K562 (cell line): ENCODE measurements at regions not wholly inside any gene's neighbourhood (a gene's known extent, or its start where the extent isn't known, plus 50 kb on each side); places are given as distances from the start of the nearest gene placed in this dataset.
A peak's percentile ranks its signal among the peaks of the same experiment; 100 is the strongest.

Experiments used
- ATAC-seq: fragments of 200-7000 bp; cut with Tn5 transposase; 3 replicates; pipeline ENCODE4 v1.9.1; 2020; ENCODE audit warnings: moderate library complexity
- BruUV-seq: library from RNA; stranded (reverse); fragments of 400-500 nt; replicated peaks from 2 replicates; lab custom pipeline; 2021; lab: Mats Ljungman, UMichigan
- CTCF ChIA-PET: fragments of 300-600 bp; formaldehyde crosslinking; extraction: SDS; loops from one replicate; lab custom pipeline; 2021; ENCODE audit warnings: low intra/inter-chr PET ratio; lab: Yijun Ruan, JAX
- POLR2A ChIA-PET: fragments of 300-600, 350-650 bp; sonication (Branson Sonifier 250); formaldehyde crosslinking; extraction: SDS; loops from one replicate; lab custom pipeline; 2021; ENCODE audit warnings: antibody characterized with exemption, inconsistent platforms; lab: Yijun Ruan, JAX
- DNase-seq, 4 experiments: peaks; one replicate each; pipeline versions ENCODE4 v3.0.0 to v3.0.0-alpha.2; 2011 to 2018; ENCODE audit warnings: low spot score in 3 of 4, mixed read lengths in 3 of 4; ENCODE audit errors: extremely low read depth in 1 of 4
- FAIRE-seq: peaks from 2 replicates; lab custom pipeline; 2011; peaks lifted over from hg19 to GRCh38; lab: Jason Lieb, UNC
- H2AFZ ChIP-seq: 2 replicates; pipeline ENCODE4 v1.6.0; 2011; ENCODE audit warnings: low read depth, low read length, control low read depth, inconsistent platforms
- H3K27ac ChIP-seq: fragments of 200-600 bp; 3 replicates; pipeline ENCODE4 v1.8.0; 2011; ENCODE audit warnings: low read depth, mild to moderate bottlenecking, control low read depth, inconsistent platforms, low read length, moderate library complexity, mixed read lengths; ENCODE audit errors: extremely low read depth
- H3K27me3 ChIP-seq, 2 experiments: fragments of 300-600 bp in 1 of 2; 2 replicates in 1 of 2; 3 replicates in 1 of 2; pipeline versions ENCODE4 v1.6.0 to v1.8.0; 2011; ENCODE audit warnings: inconsistent platforms in 2 of 2, low read length in 2 of 2, mild to moderate bottlenecking in 1 of 2, mixed read lengths in 1 of 2, moderate library complexity in 1 of 2; ENCODE audit not compliant: control insufficient read depth in 2 of 2, insufficient read depth in 2 of 2
- H3K36me3 ChIP-seq: fragments of 300-600 bp; 3 replicates; pipeline ENCODE4 v1.8.0; 2011; ENCODE audit warnings: mild to moderate bottlenecking, low read length, inconsistent platforms; ENCODE audit not compliant: control insufficient read depth, insufficient read depth
- H3K4me1 ChIP-seq, 2 experiments: fragments of 200-600 bp in 1 of 2; replicated peaks in 1 of 2; 2 replicates in 1 of 2; 3 replicates in 1 of 2; pipeline versions ENCODE4 v1.5.1 to v1.8.0; 2011; ENCODE audit warnings: inconsistent platforms in 2 of 2, low read length in 2 of 2, mild to moderate bottlenecking in 1 of 2, mixed read lengths in 1 of 2, moderate library complexity in 1 of 2; ENCODE audit not compliant: control insufficient read depth in 2 of 2, insufficient read depth in 2 of 2
- H3K4me2 ChIP-seq: 2 replicates; pipeline ENCODE4 v1.6.1; 2011; ENCODE audit warnings: low read length, control low read depth, inconsistent platforms, mixed read lengths; ENCODE audit not compliant: insufficient read depth
- H3K4me3 ChIP-seq: fragments of 200-600 bp; sonication (generic), shearing (Covaris generic); 2 replicates; pipeline ENCODE4 v1.5.1; 2016; ENCODE audit warnings: control low read depth, inconsistent platforms
- H3K79me2 ChIP-seq: fragments of 200-600 bp; 3 replicates; pipeline ENCODE4 v1.8.0; 2011; ENCODE audit warnings: low read length, inconsistent platforms; ENCODE audit not compliant: control insufficient read depth, insufficient read depth
- H3K9ac ChIP-seq, 2 experiments: 2 replicates each; pipeline versions ENCODE4 v1.6.0 to v1.6.1; 2011; ENCODE audit warnings: low read depth in 2 of 2, low read length in 2 of 2, control low read depth in 1 of 2, inconsistent platforms in 1 of 2, mild to moderate bottlenecking in 1 of 2, mixed read lengths in 1 of 2; ENCODE audit not compliant: insufficient read depth in 1 of 2
- H3K9me1 ChIP-seq: one replicate; pipeline ENCODE4 v1.6.0; 2011; ENCODE audit warnings: inconsistent platforms, mild to moderate bottlenecking, low read length, moderate library complexity; ENCODE audit not compliant: control insufficient read depth, insufficient read depth
- H3K9me3 ChIP-seq: replicated peaks from 2 replicates; pipeline ENCODE4 v1.5.1; 2011; ENCODE audit warnings: low read depth, low read length, inconsistent platforms; ENCODE audit not compliant: control insufficient read depth, insufficient read depth
- H4K20me1 ChIP-seq: replicated peaks from 2 replicates; pipeline ENCODE4 v1.6.1; 2011; ENCODE audit warnings: low read length, inconsistent platforms, mixed read lengths; ENCODE audit not compliant: control insufficient read depth, insufficient read depth
- C11orf30 ChIP-seq: fragments of 450-650 bp; IDR thresholded peaks from 2 replicates; pipeline ENCODE4 v1.6.1; 2016; ENCODE audit warnings: low read depth, mild to moderate bottlenecking
- GTF2B ChIP-seq: IDR thresholded peaks from 2 replicates; pipeline ENCODE4 v1.6.1; 2011; ENCODE audit not compliant: insufficient read length; ENCODE audit errors: extremely low read depth
- HDAC3 ChIP-seq: fragments of 450-650 bp; IDR thresholded peaks from 2 replicates; pipeline ENCODE4 v1.6.1; 2018; ENCODE audit warnings: borderline replicate concordance, mild to moderate bottlenecking, moderate library complexity; ENCODE audit not compliant: partially characterized antibody
- HMGN3 ChIP-seq: IDR thresholded peaks from 2 replicates; pipeline ENCODE4 v1.6.1; 2011; ENCODE audit warnings: borderline replicate concordance, low read depth, mild to moderate bottlenecking, mixed read lengths, low read length; ENCODE audit not compliant: insufficient read length; ENCODE audit errors: extremely low read depth
- KDM2B ChIP-seq: fragments of 250-450 bp; sonication (Bioruptor Pico); IDR thresholded peaks from 2 replicates; pipeline ENCODE4 v1.8.0; 2021; ENCODE audit warnings: mild to moderate bottlenecking, moderate library complexity
- MAFK ChIP-seq: IDR thresholded peaks from 2 replicates; pipeline ENCODE4 v1.6.1; 2011; ENCODE audit warnings: low read length, improper control_type of control experiment
- MBD2 ChIP-seq: sonication (generic); IDR thresholded peaks from 2 replicates; pipeline ENCODE4 v1.6.1; 2016; ENCODE audit warnings: low read depth, borderline replicate concordance
- NR4A1 ChIP-seq, 2 experiments: fragments of 250-450 bp in 1 of 2; fragments of 450-650 bp in 1 of 2; sonication (Bioruptor Pico) in 1 of 2; IDR thresholded peaks; 2 replicates each; pipeline versions ENCODE4 v1.4.0 to v1.6.1; 2016 to 2020; ENCODE audit warnings: mild to moderate bottlenecking in 2 of 2, missing compliant biosample characterization in 1 of 2, missing genetic modification characterization in 1 of 2, moderate library complexity in 1 of 2
- ZNF133 ChIP-seq: fragments of 250-450 bp; sonication (Bioruptor Pico); IDR thresholded peaks from 2 replicates; pipeline ENCODE4 v1.4.0; 2020; ENCODE audit warnings: mild to moderate bottlenecking
- ZNF224 ChIP-seq: sonication (generic); formaldehyde crosslinking; IDR thresholded peaks from 2 replicates; pipeline ENCODE4 v1.8.0; 2022; ENCODE audit warnings: mild to moderate bottlenecking, missing genetic modification reagents
- ZNF324 ChIP-seq: fragments of 250-450 bp; sonication (Bioruptor Pico); IDR thresholded peaks from 2 replicates; pipeline ENCODE4 v1.4.0; 2020; ENCODE audit warnings: mild to moderate bottlenecking
- ZNF347 ChIP-seq: fragments of 450-650 bp; formaldehyde crosslinking; IDR thresholded peaks from 2 replicates; pipeline ENCODE4 v1.4.0; 2020; ENCODE audit warnings: low read depth, mild to moderate bottlenecking, moderate library complexity
- ZNF76 ChIP-seq: fragments of 250-450 bp; sonication (Bioruptor Pico); IDR thresholded peaks from 2 replicates; pipeline ENCODE4 v1.4.0; 2020; ENCODE audit warnings: mild to moderate bottlenecking, moderate library complexity, borderline replicate concordance
- WGBS: fragments of 100-300 bp; shearing (Covaris generic); methylation state at CpG from one replicate; pipeline ENCODE4 v1.1.6; 2016; ENCODE audit warnings: low coverage, mixed read lengths; ENCODE audit not compliant: insufficient coverage; ENCODE audit errors: missing lambda C conversion rate; 5-methylcytosine and 5-hydroxymethylcytosine counted together
- in situ Hi-C: fragments of 300-500 bp; cut with MboI; formaldehyde crosslinking; loops from 4 replicates; pipeline ENCODE4 v1.15.0; 2018; ENCODE audit warnings: inconsistent platforms, mixed read lengths
- intact Hi-C: fragments of 100-400 bp; cut with micrococcal nuclease; formaldehyde crosslinking; loops from 2 replicates; pipeline ENCODE4 v1.14.2; 2022

GRCh38 chr18:25456334-25457010 lies 104.5 kb upstream of the ZNF521 start:
- intact Hi-C loops (no loop called here), in situ Hi-C loops (no loop called here)
- no peaks in the 10 kb centered on the region for H3K27me3 ChIP-seq
- FAIRE-seq (no peak), DNase-seq (peak in 1 of 4 experiments; percentile 44), ATAC-seq (peak; percentile 64)
- no peak overlapping the region for H3K4me3 ChIP-seq
- H3K9me1 ChIP-seq = no peaks in the 10 kb centered on the region
- H3K4me2 ChIP-seq = no peak overlapping the region
- no peak overlapping the region for H3K27ac ChIP-seq
- no peak overlapping the region for H2AFZ ChIP-seq
- H3K4me1 ChIP-seq = no peaks in the 10 kb centered on the region
- no TSS peak for BruUV-seq
- ChIA-PET POLR2A (interaction anchor here (0.6 kb wide), 1 partner anchor 37 kb away, joined by 3 read pairs; no protein-coding TSS in a partner anchor), CTCF (no interaction called here)
- no peaks in the 10 kb centered on the region for H3K79me2 ChIP-seq
- no peak for TF ChIP-seq ZNF347 (CRISPR knock-in tag)
- no peak for TF ChIP-seq ZNF133 (CRISPR knock-in tag)
- no peak for TF ChIP-seq ZNF224 (CRISPR knock-in tag)
- TF ChIP-seq MBD2 = no peak
- TF ChIP-seq HMGN3 = no peak
- TF ChIP-seq C11orf30 = no peak
- no peak for TF ChIP-seq HDAC3
- TF ChIP-seq ZNF324 (CRISPR knock-in tag) = no peak
- TF ChIP-seq KDM2B (CRISPR knock-in tag) = no peak
- TF ChIP-seq GTF2B = no peak
- no peak for TF ChIP-seq NR4A1 (CRISPR knock-in tag; IDR thresholded peaks at IDR 0.05)
- no peak for TF ChIP-seq NR4A1 (tag; IDR thresholded peaks at IDR 0.05)
- TF ChIP-seq ZNF76 (CRISPR knock-in tag) = no peak
- TF ChIP-seq MAFK = no peak
- H3K9me3 ChIP-seq = no peaks in the 10 kb centered on the region
- H3K36me3 ChIP-seq = no peaks in the 10 kb centered on the region
- WGBS = 2% methylated on average over 15 of the region's 15 CpGs
- no peaks in the 10 kb centered on the region for H4K20me1 ChIP-seq
- H3K9ac ChIP-seq = no peak overlapping the region
